SK-N-DZ (cell line): ENCODE measurements at regions not wholly inside any gene's neighbourhood (a gene's known extent, or its start where the extent isn't known, plus 50 kb on each side); places are given as distances from the start of the nearest gene placed in this dataset.

Experiments used
- DNase-seq: peaks from one replicate; pipeline ENCODE4 v3.0.0-alpha.2; 2015; ENCODE audit warnings: low spot score
- small RNA-seq, 2 experiments: library from RNA; depleted of rRNA; stranded (forward); fragments of <200 nt; gene quantifications; one replicate each; pipeline ENCODE3, GENCODE V24; 2014

DNA sequence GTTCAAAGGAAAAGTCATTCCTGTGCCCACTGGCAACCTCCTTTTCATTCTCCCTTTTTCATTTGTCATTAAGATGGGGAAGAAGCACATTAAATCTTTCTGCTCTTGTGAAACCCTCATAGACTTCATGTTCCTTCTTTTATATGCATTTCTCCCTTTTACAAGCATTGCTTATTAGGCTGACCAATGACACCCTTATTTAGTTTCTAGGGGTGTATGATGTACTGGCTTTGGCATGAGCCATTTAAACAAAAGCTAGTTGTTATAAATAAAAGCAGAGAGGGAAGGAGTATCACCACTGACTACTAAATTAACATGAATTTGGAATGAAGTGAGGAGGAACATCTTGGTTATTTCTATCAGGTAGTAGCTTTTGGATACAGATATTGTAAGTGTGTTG is 68.2 kb upstream of the PCDH9 start:
- DNase-seq: no peak

DNA sequence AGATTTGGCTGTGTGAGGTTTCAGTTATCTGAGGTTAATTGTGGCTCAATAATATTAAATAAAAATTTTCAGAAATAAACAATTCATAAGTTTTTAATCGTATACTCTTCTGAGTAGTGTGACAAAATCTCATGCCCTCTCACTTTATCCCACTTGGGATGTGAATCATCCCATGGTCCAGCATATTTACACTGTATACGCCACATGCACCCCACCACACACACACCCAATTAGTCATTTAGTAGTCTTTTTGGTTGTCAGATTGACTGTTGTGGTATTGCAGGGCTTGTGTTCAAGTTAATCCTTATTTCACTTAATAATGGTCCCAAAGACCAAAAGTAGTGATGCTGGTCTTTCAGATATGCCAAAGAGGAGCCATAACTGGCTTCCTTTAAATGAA is 66.4 kb upstream of the PCDH9 start:
- DNase-seq: no peak

DNA sequence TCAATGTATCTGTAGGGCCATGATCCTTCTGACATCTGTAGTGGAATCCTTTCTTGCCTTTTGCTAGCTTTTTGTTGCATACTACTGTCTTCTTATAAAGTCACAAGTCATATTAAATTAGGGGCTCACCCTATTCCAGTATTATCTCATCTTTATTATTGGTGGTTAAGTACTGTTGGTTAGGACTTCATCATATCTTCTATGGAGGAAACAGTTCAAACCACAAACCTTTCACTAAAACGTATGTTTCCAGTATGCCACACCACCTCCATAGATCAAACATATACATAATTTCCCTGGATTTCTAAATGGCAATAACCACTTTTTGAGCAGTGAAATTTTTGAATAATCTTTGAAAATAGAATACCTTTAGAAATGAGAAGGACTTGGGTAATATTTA is 62.8 kb upstream of the PCDH9 start:
- DNase-seq: no peak

DNA sequence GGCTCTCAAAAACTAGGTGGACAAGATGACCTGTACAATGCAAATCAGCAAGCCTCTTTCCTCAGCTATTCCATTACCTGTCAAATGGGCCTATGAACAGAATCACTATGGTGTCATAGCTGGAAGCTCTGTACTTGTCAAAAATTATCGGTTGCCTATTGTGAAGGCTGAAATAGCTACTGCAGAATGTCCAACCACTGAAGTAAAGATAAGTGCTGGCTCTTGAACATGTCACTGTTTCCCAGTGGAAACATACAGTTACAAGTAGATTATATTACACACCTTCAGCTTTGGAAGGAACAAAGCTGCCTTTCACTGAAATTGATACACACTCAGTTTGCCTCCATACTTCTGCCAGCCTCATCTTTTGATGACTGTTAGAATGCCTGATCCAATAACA is 55.5 kb upstream of the PCDH9 start:
- DNase-seq: no peak

DNA sequence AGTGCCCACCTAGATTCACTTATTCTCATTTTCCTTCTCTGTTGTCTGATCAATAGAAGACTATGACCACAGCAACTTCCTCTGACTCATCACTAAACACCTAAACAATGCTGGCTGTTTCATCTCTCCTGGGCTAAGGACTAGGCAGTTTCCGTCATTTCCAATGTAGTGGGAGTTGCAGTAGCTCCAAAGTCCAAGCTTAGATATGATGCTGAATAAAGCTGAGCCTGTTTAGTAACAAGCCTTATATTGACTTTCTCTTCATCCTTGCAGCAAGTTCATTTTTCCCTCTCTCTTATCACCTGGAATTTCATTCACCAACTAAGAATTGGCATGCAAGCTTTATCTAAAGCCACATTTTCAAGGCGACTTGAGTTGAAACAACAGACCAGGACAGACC is 53.5 kb upstream of the PCDH9 start:
- no peak for DNase-seq

DNA sequence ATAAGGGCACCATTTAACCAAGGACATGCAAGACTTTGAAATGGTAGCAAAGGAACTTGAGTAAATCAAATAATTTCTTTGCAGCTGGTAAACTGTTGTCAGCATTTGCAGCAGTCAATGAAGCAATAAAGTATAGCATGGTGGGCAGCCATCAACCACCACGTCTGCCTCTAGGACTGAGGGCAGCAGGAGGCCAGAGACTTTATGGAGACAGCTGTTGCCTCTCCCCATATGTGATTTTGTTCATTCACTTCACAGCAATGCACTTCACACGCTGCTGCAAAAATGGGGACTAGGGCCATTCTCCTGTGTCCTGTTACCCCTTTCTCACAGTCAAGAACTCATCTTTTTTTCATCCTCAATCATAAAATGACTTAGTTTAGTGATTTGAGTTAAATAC is 51.3 kb upstream of the PCDH9 start:
- DNase-seq: no peak

Small RNA genes lying in the stretch of these regions (small RNA-seq; reads per million reads assigned to genes)
- gene RN7SL761P (0 to 0.04 reads per million in 2 experiments), gene RPL37P21 (0 reads per million in 2 experiments), gene RPS3AP52 (0 reads per million in 2 experiments), gene SNRPFP3 (0 reads per million in 2 experiments)
